Anterior cingulate cortex (tissue), 58 donors: ENCODE measurements at regions not wholly inside any gene's neighbourhood (a gene's known extent, or its start where the extent isn't known, plus 50 kb on each side); places are given as distances from the start of the nearest gene placed in this dataset.
A peak's percentile ranks its signal among the peaks of the same experiment; 100 is the strongest.
"Not testable (repeated sequence)": the region's sequence is repeated elsewhere in the genome, so short reads cannot be mapped to it uniquely, and the experiment has no call there.

Source experiments
- DNase-seq, 58 donors: peaks; one replicate each; lab custom pipeline; 2025; lab: John Stamatoyannopoulos, UW

GRCh38 chr7:63856466-63856865 is 142.2 kb upstream of the ZNF722 start:
- not testable (repeated sequence) for DNase-seq

- no peak for DNase-seq
Observed at GRCh38 chr7:63867127-63867526, 131.5 kb upstream of the ZNF722 start.

GRCh38 chr7:63874242-63874641 is 124.4 kb upstream of the ZNF722 start:
- DNase-seq, result not testable (repeated sequence)

DNA sequence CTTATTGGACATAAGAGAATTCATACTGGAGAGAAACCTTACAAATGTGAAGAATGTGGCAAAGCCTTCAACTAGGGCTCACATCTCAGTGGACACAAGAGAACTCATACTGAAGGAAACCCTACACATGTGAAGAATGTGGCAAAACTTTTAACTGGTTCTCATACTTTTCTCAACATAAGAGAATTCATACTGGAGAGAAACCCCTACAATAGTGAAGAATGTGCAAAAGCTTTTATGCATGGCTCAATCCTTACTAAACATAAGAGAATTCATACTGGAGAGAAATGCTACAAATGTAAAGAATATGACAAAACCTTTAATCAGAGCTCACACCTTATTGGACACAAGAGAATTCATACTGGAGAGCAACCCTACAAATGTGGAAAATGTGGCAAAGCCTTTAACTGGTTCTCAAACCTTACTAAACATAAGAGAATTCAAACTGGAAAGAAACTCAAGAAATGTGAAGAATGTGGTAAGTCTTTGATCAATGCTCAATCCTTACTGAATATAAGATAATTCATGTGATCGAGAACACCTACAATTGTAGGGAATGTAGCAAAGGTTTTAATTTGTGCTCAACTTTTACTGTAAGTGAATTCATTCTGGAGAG is 121.8 kb upstream of the ZNF722 start:
- no peak for DNase-seq

GRCh38 chr7:63887031-63887430 is 111.6 kb upstream of the ZNF722 start:
- DNase-seq, result no peak

- DNase-seq, result peak in 55 of 58 donors; percentile 16 to 89 (median 74)
Observed at GRCh38 chr7:63899691-63900393, 98.8 kb upstream of the ZNF722 start.

DNA sequence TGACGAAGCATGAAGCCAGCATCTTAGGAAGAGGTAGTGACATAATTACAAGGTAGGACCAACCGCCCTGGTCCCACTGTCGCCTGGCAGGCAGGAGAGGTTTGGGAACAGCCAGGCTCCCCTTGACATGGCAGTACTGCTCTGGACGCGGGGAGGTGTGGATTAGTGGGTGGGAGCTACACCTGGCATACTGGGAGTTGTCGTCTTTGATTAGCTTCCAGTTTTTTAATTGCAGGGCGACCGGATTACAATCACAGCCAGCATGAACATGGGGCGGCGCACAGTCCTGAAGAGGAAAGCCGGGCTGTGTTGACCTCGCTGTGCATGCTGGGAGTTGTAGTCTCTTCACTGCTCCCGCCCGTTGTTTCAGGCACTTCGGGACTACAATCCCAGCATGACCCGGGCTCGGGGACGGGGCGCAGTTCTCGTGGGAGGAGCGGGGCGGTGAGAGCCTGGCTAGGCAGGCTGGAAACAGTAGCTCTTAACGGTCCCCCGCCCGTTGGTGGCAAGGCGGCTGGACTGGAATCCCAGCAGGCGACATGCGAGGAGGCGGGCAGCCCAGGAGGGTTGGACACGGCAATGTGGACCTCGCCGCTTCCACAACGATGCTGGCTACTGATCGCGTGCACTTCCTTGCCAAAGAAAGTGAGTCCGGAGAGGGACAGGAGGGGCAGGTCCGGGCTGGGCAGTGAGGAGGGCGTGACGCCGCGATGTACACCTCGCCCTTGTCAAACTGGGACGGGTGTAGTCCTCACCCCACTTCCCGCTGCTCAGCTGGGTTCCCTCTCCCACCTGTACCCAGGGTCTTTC is 98.0 kb upstream of the ZNF722 start:
- DNase-seq, result peak; percentile 32 to 99 (median 90)

GRCh38 chr7:63901204-63901506 is 97.5 kb upstream of the ZNF722 start:
- peak in 7 of 58 donors; percentile 6 to 47 (median 30) for DNase-seq

- DNase-seq, result no peak
Observed at GRCh38 chr7:63918986-63919385, 79.7 kb upstream of the ZNF722 start.

DNA sequence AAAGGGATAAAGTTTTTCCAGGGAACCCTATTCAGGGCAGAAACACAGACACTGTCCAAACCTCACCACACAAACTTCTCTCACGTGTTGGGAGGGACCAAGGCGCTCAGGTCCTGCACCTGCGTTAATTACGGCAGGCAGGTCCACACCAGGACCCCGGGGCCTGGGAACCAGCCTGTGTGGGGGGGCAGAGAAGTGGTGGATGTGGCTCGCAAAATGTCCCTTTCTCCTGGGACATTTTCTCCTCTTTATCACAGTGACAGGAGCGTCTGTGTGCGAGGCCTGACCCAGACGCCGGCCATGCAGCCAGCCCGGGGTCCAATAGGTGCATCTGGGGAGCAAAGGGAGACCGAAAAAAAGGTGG is 73.4 kb upstream of the ZNF722 start:
- peak in 2 of 58 donors; percentile 31 to 32 for DNase-seq

DNA sequence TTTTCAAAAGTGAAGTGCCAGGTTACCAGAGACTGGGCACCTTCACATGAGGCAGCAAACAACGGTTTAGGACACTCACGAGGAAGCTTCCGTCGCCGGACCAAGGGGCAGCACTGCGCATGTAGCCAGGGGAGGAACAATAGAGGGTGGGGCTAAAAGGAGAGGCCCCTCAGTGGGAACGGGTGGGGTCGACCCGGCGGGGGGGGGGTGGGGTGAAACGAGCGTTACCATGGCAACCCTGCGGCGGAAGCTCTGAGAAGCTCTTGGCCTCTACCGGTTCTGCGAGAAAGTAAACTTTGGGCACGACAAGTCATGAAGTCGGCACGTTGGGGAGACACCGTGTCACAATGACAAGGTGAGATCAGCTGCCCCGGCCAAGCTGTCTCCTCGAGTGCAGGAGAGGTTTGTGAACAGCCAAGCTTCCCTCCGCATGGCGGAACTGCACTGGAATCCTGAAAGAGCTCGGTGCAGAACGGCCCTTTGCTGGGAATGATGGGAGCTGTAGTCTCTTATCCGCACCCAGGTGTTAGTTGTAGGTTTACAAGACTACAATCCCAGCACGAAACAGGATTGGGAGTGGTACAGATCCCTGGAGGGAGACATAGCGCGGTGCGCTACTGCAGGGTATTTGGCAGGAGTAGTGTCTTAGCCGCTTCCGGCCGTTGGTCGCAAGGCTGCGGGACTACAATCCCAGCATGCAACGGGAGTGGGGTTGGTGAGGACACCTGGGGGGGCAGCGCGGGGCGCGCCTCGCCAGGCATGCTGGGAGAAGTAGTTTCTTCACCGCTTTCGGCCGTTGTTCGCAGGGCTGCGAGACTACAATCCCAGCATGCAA is 72.8 kb upstream of the ZNF722 start:
- DNase-seq, result peak; percentile 8 to 99 (median 89)

DNA sequence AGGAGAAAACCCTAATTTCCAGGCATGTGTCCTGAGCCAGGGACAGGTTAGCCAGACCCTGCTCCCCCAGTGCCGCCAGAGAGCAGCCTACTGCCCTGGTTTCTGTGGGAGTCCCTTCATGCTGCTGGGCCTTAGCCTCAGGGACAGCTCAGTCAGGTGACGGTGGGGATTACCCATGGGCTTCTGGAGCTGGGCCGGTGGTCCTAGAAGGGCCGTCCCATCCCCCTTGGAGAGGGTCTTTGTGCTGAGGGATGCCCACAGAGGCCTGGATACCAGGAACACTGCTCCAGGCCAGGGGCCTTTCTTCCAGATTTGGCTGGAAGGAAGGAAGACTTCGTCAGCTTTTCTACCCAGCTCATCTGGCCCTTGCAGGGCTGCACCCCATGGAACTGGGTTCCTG is 71.4 kb upstream of the ZNF722 start:
- no peak for DNase-seq

DNA sequence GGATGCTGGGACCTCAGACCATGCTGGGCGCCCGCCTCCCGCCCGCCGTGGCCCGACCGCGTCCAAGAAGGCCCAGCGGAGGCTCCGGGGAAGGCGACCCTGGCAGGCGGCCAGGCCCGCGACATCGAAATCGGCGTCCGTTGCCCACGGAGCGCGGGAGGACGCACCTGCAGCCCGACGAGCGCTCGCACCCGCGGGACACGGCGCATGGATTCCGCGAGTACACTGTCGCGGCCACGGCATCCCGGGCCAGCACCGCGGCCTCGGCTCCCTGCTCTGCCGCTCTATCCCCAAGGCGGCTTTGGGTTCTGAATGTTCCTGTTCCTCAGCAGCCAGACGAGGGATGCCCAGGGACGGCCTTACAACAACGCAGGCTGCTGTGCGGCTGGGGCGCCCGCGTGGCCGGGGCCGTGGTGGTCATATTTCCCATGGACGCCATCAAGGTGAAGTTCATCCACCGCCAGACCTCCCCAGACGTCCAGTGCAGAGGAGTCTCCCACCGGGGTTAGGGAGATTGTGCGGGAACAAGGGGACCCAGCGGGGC is 67.5 kb upstream of the ZNF722 start:
- no peak for DNase-seq

DNA sequence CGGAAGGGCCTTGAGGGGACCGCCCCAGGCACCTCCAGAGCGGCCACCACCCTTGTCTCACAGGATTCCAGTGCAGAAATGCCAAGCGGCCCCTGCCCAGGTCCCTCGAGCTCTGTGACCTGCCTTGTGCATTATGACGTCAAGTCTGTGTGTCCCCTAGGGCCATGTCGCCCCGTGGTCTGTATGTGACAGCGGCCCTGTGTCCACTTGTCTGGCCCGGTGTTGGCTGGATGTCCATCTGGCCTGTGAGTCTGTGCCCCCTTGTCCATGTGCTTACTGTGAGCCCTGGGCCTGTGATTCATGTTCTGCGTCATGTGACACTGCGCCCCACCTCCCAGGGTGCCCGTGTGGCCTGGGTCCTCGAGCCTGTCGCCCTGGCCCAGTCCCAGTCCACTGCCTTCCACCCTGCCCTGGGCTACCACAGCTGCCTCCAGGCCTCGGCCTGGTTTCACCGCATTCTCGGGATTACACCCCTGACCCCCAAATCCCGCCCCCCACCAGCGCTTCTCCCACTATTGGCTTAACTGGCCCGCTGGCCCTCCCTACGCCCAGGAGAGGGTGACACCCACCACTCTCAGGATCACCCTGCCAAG is 66.6 kb upstream of the ZNF722 start:
- no peak for DNase-seq
